Epithelial cell of esophagus (primary cell): ENCODE measurements at regions not wholly inside any gene's neighbourhood (a gene's known extent, or its start where the extent isn't known, plus 50 kb on each side); places are given as distances from the start of the nearest gene placed in this dataset.
"Not testable (repeated sequence)": the region's sequence is repeated elsewhere in the genome, so short reads cannot be mapped to it uniquely, and the experiment has no call there.

Experiments used
- DNase-seq: peaks from one replicate; pipeline ENCODE4 v3.0.0; 2010; ENCODE audit warnings: low read depth
- H3K4me3 ChIP-seq: 2 replicates; pipeline ENCODE4 v1.5.1; 2011; ENCODE audit warnings: mild to moderate bottlenecking, low read length, control low read depth
- TF ChIP-seq, protein P1 (sequence below): IDR thresholded peaks from 2 replicates; pipeline ENCODE4 v1.5.1; 2011; ENCODE audit warnings: low read depth, mild to moderate bottlenecking, low read length, control low read depth, inconsistent platforms; ENCODE audit not compliant: insufficient read depth; ENCODE audit errors: missing control alignments

- peak; percentile 11 for DNase-seq
- no peak overlapping the region for H3K4me3 ChIP-seq
- TF ChIP-seq, protein P1, sequence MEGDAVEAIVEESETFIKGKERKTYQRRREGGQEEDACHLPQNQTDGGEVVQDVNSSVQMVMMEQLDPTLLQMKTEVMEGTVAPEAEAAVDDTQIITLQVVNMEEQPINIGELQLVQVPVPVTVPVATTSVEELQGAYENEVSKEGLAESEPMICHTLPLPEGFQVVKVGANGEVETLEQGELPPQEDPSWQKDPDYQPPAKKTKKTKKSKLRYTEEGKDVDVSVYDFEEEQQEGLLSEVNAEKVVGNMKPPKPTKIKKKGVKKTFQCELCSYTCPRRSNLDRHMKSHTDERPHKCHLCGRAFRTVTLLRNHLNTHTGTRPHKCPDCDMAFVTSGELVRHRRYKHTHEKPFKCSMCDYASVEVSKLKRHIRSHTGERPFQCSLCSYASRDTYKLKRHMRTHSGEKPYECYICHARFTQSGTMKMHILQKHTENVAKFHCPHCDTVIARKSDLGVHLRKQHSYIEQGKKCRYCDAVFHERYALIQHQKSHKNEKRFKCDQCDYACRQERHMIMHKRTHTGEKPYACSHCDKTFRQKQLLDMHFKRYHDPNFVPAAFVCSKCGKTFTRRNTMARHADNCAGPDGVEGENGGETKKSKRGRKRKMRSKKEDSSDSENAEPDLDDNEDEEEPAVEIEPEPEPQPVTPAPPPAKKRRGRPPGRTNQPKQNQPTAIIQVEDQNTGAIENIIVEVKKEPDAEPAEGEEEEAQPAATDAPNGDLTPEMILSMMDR = no peak
Measured at GRCh38 chr2:140117386-140117785, 1337.2 kb upstream of the NXPH2 start.

GRCh38 chr2:140108706-140109475, 1328.7 kb upstream of the NXPH2 start:
- TF ChIP-seq, protein P1 = no peak
- DNase-seq = no peak
- no peak overlapping the region for H3K4me3 ChIP-seq

DNA sequence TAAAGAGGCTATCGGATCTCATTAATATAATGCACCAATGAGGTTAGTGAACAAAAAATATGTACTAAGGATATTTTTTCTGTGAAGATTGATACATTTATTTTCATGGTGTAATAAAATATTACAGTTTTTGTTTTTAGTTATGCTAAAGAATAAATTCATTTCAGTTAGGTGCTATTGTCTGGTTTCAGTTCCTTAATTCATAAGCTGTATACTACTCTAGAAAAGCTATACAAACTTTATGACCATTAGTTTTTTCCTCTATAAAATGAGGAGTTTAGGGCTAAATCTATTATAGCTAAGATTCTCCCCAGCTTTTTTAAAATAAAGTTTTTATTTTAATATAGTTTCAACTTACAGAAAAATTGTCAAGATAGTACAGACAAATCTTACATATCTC, 1311.7 kb upstream of the NXPH2 start:
- DNase-seq = no peak
- TF ChIP-seq, protein P1 = no peak
- H3K4me3 ChIP-seq = no peak overlapping the region

DNA sequence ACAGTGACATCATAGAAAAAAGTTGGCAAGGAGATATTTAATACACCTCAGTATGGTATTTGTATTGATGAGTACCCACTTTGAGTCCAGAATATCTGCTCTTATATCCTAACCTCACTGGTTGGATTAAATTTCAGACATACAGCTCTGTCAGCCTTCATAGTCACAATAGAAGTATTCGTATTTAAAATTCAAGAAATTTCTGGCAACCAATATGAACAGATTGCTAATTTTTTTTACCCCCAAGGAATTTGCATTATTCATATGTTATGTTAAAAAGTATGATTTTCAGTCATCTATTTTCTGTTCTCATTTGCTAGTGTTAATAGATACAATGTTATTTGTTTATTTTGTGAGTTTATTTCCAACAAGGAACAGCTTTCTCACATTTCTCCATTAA, 1306.8 kb upstream of the NXPH2 start:
- no peak overlapping the region for H3K4me3 ChIP-seq
- DNase-seq = no peak
- TF ChIP-seq, protein P1 = no peak

DNA sequence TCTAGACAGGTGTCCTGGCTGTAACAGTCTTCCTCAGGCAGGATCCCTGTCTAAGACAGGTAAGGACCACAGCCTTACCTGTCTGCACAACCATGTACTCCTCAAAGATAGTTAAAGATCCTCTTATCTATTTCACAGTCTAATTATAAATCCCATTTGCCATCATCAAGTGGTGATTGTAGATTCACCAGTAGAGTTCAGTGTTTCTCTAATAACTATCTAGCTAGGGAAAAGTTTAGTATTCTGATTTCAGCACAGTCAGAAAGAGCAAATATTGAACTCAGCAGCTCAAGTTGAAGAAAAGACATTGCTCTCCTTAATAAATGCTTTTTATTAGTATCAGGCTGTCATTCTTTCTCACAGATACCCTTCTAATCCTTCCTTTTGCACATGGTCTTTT, 1305.5 kb upstream of the NXPH2 start:
- DNase-seq = peak; percentile 2
- TF ChIP-seq, protein P1 = no peak
- H3K4me3 ChIP-seq = no peak overlapping the region

- TF ChIP-seq, protein P1 = no peak
- no peak for DNase-seq
- H3K4me3 ChIP-seq = no peak overlapping the region
Measured at GRCh38 chr2:140079038-140079437, 1298.8 kb upstream of the NXPH2 start.

GRCh38 chr2:140076164-140076563, 1296.0 kb upstream of the NXPH2 start:
- TF ChIP-seq, protein P1 = no peak
- no peak for DNase-seq
- no peak overlapping the region for H3K4me3 ChIP-seq

DNA sequence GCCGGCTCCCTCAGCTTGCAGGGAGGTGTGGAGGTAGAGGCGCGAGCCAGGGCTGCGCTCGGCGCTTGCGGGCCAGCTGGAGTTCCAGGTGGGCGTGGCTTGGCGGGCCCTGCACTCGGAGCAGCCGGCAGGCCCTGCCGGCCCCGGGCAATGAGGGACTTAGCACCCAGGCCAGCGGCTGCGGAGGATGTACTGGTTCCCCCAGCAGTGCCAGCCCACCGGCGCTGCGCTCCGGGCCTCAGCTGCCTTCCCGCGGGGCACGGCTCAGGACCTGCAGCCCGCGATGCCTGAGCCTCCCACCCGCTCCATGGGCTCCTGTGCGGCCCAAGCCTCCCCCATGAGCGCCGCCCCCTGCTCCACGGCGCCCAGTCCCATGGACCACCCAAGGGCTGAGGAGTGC, 1293.6 kb upstream of the NXPH2 start:
- not testable (repeated sequence) for DNase-seq, H3K4me3 ChIP-seq
